HG02970 (cell line): ENCODE measurements at regions not wholly inside any gene's neighbourhood (a gene's known extent, or its start where the extent isn't known, plus 50 kb on each side); places are given as distances from the start of the nearest gene placed in this dataset.

Source experiments
- ATAC-seq: cut with Tn5 transposase; IDR thresholded peaks from one replicate; pipeline ENCODE4 v1.9.1; 2021; ENCODE audit warnings: mild to moderate bottlenecking, moderate library complexity, moderate number of reproducible peaks; ENCODE audit not compliant: unreplicated experiment, low FRiP score

DNA sequence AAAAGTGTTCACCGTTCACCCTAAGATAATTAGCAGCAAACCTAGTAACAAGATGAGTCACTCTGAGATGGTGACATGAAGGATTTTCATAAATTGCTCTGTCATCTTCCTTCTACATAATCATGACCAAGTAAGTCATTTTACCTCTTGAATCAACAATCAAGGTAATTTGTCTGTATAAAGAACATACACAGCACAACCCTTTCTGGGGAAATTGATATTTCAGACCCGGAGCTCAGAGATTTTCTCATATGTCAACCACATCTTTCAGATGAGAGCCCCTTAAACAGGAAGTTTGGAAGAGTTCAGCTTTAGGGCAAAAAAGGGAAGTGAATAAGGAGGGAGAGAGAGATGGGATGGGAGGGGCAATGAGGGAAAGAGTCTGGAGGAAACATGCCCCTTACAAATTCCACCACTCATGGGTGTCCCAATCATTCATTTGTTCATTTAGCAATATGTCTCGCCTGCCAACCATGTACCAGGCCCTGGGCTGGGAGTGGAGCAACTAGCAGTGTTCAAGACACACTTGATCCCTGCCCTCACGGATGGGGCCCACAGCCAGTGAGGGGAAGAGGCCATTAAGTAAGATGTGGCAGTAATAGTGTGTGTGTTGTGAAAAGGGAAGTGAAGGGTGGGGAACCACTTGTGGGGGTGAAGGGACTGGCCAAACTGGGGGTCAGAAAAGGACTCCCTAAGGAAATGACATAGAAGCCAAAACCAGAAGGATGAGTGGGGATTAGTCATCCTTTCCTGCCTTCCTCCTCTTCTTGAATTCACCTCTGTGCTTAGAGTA lies 190.9 kb downstream of the MAFB start:
- ATAC-seq: no peak

DNA sequence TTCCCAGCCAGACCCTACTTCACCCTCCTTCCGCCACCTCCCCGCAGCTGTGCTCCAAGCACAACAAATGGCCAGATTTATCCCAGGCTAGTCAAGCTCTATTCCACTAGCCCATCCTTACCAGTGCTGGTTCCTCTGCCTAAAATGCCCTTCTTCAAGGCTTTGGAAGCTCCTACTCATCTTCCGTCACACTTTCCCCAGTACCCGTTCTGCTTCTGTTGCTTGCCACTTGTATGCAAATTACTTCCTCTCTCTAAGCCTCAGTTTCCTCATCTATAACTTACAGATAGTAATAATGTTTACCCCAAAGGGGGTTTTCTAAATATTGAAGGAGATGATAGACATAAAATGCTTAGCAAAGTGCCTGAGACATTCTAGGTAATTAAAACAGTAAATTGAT lies 193.1 kb downstream of the MAFB start:
- no peak for ATAC-seq

DNA sequence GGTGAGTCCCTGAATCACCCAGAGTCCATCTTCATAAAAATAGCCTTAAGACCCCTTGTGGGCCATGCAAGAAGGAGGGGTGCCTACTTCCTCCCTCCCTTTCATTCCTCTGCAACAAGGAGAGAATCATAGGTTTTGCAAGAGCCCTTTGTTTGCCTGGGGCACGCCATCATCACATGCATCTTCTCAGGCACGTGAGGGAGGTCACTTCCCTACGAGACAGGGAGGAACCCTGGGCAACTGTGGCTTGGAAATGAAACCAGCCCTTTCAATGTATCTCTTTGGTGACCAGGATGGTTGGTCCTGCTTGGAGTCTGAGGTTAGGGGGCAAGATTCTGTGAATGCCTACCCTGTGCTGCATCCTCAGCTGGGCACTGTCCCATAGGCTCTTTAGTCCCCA lies 194.8 kb downstream of the MAFB start:
- no peak for ATAC-seq

DNA sequence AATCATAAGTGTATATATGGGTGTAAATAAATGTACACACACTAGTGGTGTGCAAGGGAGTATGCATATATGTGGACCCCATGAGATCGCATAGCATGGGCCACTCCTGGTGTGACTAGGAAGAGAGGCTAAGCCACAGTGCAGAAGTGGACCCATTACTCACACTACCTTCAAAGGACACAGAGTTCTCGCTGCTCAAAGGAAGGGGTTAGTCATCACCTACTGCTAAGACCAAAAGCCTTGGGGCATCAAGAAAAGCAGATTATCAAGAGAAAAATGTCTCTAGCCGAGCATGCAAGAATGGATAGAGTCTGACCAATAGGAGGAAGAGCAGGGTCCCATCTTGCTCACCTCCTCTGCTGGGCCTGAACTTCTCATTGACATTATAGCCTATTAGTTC lies 195.5 kb downstream of the MAFB start:
- ATAC-seq: no peak

DNA sequence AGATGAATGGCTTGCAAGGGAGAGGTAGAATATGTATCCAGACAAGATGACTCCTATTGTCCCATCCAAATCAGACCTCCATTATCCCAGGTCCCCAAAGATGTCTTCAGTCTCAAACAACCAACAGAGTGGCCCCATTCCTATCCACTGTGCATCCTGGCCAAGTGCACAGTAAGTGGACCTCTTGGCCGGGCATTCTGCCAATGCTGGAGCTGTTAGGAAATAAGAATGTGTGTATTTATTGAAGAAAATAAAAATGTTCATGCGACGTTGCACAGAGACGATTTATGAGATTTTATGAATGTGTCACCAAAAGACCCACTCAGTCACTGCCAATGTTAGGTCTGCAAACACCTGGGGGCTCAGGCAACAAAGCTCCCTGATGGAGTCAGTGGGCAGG lies 196.0 kb downstream of the MAFB start:
- no peak for ATAC-seq

DNA sequence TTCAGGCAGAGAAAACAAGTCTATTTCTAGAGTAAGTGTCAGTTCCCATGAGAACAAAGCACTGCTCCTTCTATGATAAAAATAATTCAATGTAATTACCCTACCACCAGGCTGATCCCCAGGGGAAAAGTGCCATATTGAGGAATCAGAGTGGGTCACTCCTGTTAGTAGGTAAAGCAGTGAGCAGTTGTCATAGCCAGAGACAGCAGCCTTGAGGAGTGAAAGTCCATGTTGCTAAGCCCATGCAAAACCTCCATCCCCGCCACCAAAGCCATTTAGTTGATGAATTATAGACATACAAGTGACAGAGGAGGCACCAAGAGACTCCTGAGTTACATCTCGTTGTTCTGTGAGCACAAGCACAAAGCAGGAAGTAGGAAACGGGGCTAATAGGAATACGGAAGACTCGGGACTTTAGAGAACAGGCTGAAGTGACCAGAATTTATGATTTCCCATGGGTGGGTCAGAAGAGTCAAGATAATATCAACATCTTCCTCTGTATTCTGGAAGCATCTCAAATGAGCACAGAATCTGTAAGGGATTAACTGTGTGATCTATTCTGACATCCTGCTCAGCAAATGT lies 197.9 kb downstream of the MAFB start:
- ATAC-seq: no peak

DNA sequence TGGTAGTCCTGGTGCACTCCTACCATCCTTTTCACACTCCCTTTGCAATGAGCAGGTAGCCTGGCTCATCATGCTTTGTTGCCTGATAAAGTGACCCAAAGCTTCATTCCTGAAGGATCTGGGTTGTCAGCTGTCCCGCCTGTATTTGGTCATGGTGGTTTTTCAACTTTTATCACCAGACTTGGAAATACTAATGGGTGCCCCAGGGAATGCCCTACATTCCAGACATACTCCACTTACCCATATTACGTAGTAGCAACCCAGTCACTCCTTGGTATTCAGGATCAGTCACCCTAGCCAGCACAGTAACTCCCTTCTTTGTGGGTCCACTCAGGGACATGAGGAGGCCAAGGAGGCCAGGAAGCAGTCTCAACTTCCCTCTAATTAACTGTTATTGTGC lies 199.2 kb downstream of the MAFB start:
- ATAC-seq: no peak

DNA sequence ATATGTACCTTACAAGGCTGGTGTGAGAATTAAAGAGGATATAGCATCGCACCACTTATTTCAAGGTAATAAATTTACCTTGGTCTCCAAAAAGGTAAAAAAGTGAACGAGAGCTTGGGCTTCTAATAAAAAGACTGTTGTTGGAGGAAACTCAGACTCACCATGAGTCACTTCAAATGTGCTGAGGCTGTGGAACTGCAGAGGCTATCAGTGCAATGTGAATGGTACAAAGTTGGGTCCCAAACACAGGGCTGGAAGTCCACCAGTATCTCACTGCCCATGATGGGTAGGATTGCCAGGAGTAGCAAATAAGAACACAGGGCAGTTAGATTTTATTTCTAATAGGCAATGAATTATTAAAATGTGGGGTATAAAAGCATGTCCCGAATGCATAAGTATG lies 200.6 kb downstream of the MAFB start:
- no peak for ATAC-seq

DNA sequence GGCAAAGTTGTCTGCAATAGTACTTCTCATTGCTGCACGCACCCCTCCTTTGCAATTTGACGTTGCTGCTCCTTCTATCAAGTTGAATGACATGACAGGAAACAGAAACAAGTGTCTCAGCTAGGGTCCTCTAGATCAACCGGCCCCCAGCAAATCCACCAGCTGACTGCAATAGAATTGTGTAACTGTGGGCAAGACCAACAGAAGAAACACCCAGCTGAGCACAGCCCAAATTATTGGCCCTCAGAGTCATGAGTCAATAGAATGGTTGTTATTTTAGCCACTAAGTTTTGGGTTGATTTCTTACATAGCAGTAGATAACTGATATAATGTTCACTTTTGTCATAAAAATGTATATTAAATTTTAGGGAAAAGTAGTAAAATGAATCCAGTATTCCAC lies 202.7 kb downstream of the MAFB start:
- ATAC-seq: no peak

DNA sequence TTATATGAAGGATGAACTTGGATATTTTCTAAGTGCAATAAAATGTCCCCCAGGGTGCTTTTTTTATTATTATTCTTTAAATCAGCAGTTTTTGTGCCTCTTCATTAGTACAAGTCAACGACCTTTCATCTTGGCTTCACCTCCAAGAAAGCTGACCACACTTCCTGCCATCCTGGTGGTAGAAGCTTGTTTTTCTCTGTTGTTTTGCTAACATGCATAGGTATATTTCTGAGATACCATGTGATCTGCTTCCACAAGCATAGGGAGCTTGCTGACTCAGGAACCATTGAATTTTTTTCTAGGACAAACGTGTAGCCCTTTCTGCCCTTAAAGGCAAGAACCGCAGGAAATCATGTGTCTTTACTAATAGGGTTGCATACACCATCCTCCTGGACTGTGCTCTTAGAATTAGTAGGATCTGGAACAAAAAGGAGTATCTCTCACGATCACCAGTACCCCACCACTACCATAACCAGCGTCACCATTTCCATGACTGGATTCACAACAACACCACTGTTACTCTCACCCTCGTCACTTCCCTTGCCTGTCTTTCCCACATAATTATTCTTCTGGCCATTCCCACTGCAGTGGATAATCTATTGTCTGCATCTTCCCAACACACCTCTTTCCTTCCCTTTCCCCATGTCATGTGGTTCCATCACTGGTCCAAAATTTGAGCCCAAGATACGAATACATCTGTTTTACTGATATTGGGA lies 207.1 kb downstream of the MAFB start:
- ATAC-seq: no peak

DNA sequence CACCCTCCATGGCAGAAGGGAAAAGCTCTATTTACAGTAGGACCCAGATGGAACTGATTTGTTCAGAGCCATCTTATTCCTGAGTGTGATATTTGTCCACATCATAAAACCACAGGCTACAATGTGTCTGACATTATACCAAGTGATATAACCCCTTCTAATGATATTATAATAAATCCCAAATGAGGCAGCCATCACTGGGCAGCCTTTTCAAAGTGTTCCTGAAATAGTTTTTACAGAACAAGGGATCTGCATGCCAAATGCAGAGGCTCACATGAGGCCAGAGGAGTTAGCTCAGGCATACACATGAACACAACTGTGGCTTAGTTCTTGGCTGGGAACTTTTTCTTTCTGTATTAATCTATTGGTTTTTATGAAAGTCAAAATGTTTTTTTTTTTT lies 207.7 kb downstream of the MAFB start:
- ATAC-seq: no peak

DNA sequence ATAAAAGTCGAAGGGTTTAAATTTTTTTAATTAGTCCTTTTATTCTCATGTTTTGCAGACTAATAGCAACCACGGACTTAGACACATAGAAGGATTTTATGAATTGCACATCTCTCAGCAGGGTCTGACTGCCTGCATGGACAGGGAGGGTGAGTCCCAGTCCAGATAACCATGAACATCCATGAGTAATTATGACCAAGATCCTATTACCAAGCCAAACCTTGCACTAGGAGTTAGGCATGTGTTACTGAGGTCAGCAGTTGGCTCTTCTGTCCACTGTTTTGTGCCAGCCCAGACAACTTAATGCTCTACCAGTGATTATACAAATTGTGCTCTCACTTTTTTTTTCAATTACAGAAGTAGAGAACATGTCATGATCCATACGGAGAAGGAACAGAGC lies 211.2 kb downstream of the MAFB start:
- no peak for ATAC-seq

DNA sequence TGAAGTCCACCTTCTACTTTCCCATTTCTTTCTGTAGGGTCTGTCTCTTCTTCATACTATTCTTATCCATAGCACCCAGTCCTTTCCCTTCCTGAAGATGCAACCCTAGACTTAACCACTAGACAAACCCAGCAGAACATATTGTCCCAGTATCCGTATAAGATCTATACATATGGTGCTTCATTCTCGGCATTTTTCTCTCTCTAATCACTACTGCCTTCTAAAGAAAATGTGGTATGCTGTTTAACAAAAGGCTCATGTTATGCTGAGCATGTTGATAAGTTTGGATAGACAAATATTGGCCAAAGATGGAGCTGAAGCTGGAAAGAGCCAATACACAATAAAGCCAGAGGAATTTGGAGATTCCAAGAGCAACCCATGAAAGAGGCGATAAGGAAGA lies 212.6 kb downstream of the MAFB start:
- ATAC-seq: no peak

DNA sequence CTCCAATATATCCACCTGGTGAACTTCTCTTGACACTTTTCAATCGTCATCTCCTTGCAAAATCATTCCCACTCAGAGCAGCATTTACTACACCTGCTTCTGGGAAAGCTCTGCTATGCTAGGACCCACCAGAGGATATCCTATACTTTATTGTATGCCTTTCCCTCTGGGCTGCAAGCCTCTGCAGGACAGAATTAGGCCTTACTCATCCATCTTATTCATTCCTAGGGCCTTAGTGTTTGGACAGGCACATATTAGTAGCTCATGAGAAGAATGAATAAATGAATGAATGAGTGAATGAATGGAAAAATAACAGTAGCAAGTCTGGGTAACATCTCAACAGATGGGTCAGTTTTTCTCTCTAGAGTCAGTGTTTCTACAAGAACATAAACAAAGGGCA lies 216.1 kb downstream of the MAFB start:
- ATAC-seq: no peak

DNA sequence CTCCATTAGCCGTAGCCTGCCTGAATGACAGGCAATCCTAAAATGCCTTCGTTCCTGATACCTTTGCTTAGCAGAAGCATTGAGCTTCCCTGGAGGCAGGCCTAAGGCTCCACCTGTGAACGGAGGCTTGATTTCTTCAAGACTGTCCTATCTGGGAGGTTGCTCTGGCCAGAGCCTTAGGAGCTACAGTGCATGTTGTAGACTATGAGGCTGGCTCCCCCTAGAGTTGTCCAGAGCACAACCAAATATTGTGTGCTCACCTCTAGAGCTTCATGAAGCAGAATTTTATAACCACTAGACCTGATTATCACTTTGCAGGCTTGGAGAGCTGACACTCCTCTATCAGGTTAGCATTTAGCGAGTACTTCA lies 217.8 kb downstream of the MAFB start:
- no peak for ATAC-seq

DNA sequence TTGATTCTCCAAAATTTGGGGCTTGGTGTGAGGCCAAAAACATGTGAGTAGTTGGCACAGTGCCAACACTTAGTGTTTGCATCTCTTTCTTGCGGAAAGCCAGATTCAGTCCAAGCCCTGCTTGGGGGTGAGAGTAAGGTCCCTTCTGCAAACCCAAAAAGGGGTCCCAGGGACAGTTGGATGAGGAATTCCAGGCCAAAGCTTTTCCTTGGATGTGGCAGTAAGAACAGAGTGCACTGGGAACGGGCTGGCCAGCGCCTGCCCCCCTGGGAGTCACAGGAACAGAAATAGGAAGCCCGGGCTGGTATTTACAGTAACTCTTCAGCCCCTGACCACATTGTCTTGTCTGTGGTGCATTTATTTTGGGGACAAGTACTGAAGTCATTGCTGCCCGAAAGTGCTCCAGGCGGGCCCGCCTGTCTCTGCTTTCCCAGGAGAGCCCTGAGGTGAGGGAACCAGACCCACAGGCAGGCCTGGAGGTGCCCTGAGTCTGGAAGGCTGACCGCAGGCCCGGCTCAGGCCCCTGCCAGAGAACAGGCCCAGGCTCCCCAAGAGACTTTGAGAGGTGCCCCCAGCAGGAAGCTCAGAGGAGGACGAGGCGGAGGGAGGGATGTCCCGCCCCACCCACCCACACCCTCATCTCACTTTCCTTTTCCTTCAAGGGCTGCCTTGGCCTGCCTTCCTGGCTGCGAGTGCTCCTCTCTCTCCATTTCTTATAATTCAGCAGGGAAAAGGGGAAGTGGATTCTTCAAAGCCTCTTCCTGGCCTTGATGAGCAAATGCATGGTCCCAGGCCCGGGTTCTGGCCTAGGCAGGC lies 218.4 kb downstream of the MAFB start:
- no peak for ATAC-seq

DNA sequence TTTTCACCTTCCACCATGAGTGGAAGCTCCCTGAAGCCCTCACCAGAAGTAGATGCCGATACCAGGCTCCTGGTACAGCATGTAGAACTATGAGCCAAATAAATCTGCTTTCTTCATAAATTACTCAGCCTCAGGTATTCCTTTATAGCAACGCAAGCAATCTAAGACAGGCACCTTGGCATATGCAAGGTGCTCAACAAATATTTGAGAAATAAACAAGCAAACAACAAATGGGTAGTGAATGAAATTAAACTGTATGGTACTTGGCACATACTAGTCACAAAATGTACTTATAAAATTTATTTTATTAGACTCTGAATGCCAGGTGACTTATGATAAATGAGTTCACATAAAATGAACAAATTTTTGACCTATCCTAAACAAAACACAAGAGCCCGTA lies 220.3 kb downstream of the MAFB start:
- no peak for ATAC-seq

DNA sequence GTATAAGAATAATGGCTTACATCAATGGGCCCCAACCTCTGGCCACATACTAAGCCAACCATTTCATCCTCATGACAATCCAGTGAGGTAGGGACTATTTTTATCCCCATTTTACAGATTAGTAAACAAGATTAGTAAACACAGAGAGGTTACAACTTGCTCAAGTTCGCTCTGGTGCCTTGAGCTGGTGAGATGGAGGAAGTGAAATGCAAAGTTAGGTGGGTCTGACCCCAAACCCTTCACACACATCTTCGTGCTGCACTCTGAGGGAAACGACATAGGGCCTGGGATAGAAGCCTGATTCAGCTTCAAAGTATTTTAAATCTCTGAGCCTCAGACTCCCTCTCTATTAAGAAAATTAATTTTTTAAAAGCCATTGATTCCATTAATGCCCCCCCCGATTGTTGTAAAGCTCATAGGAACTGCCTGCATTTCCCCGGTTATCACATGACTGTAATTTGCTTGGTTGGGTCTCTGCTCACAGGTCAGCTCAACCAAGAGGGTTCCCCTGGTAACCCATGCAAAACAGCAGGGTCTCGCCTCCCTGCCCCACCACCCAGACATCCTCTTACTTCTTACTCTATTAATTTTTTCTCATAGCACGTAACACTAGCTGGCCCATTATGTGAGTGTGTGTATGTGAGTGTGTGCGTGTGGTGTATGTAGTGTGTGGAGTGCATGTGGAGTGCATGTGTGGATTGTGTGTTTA lies 221.2 kb downstream of the MAFB start:
- ATAC-seq: no peak

DNA sequence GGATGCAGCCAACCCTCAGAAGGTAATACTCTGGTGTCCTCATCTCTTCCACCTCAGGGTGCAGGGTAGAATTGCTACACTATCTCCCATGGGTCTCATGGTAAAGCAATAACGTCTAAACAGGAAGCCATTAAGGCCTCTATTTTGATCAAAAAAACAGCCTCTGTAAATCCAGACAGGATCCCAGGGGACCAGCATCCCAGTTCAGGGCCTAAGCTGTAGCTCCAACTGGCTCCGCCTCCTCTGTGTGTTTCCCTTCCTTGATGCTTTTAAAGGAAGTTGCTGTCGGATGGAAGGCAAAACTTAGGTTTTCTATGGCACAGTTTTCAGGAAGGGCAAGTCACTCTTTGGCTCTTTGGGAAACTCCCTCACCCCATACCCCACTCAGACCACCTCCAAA lies 222.0 kb downstream of the MAFB start:
- no peak for ATAC-seq

DNA sequence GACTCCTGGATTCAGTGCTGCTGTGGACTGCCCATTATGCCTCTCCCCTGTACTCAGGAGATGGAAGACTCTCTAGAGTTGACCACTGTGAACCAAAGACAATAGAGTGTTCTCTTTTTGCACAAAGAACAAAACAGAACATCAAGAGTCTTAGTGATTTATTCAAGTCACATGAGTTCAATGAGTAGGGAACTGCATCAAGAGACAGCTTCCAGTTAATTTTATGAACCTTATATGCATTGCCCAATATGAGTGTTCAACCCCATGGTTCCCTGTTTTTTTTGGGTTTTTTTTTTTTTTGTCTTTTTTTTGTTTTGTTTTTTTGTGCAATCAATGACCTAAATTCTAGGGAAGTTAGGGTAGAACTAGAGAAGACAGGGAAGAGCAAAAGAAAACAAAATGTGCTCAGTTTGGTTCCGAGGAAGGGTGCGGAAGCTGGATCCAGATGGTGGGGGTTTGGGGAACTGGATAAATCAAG lies 224.3 kb downstream of the MAFB start:
- ATAC-seq: no peak
